HEK293T (cell line): ENCODE measurements at regions not wholly inside any gene's neighbourhood (a gene's known extent, or its start where the extent isn't known, plus 50 kb on each side); places are given as distances from the start of the nearest gene placed in this dataset.

ENCODE experiments used
- ELF4 ChIP-seq: fragments of 450-650 bp; IDR thresholded peaks from 2 replicates; pipeline ENCODE4 v1.6.1; 2017; ENCODE audit warnings: antibody characterized with exemption
- FOXA1 ChIP-seq: fragments of 450-650 bp; IDR thresholded peaks from 2 replicates; pipeline ENCODE4 v1.6.1; 2016; ENCODE audit warnings: mild to moderate bottlenecking
- FOXK2 ChIP-seq: fragments of 450-650 bp; IDR thresholded peaks from 2 replicates; pipeline ENCODE4 v1.6.1; 2016; ENCODE audit warnings: mild to moderate bottlenecking
- FOXM1 ChIP-seq: fragments of 450-650 bp; IDR thresholded peaks from 2 replicates; pipeline ENCODE4 v1.6.1; 2017; ENCODE audit warnings: mild to moderate bottlenecking, borderline replicate concordance
- LEF1 ChIP-seq: fragments of 450-650 bp; IDR thresholded peaks from 2 replicates; pipeline ENCODE4 v1.6.1; 2017; ENCODE audit warnings: mild to moderate bottlenecking, borderline replicate concordance
- SP1 ChIP-seq: fragments of 450-650 bp; IDR thresholded peaks from 2 replicates; pipeline ENCODE4 v1.6.1; 2017
- SUZ12 ChIP-seq: fragments of 450-650 bp; IDR thresholded peaks from 2 replicates; pipeline ENCODE4 v1.6.1; 2016; ENCODE audit warnings: mild to moderate bottlenecking
- TARDBP ChIP-seq: fragments of 450-650 bp; IDR thresholded peaks from 2 replicates; pipeline ENCODE4 v1.6.1; 2016
- ZNF384 ChIP-seq: fragments of 450-650 bp; IDR thresholded peaks from 2 replicates; pipeline ENCODE4 v1.6.1; 2016

DNA sequence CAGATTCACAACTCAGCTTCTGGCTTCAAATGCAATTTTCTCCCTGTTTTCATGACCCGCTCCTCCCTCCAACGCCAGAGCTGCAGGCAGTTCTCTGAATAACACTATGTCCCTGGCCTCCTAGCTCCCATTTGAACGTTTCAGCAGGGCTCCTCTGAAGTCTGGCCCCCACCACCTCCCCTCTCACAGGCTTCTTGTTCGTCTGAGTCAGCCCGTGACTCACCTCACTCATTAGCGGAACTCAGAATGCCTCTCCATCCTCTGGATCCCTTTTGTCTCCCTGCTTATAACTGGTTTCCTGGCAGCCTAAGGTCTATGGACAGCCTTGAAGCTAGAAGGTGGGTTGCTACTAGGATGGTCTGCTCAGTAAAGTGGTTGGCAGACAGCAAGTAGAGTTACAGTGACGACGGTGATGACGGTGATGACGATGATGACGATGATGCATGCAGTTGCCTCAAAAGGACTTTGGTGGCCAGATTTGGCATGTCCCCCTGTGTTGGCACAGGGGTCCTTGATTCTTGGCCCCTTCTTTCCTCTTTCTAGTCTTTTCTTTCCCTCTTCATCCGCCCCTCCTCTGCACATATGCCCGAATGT lies 83.3 kb upstream of the MKLN1 start:
- TF ChIP-seq SUZ12 = no peak
- no peak for TF ChIP-seq TARDBP
- no peak for TF ChIP-seq FOXA1
- no peak for TF ChIP-seq LEF1
- no peak for TF ChIP-seq FOXK2
- no peak for TF ChIP-seq ELF4
- TF ChIP-seq FOXM1 = no peak
- TF ChIP-seq SP1 = no peak
- TF ChIP-seq ZNF384 = no peak
